Endometrium (tissue), 2 donors: ENCODE measurements at regions not wholly inside any gene's neighbourhood (a gene's known extent, or its start where the extent isn't known, plus 50 kb on each side); places are given as distances from the start of the nearest gene placed in this dataset.
A peak's percentile ranks its signal among the peaks of the same experiment; 100 is the strongest.

Experiments used
- FAIRE-seq: peaks from 2 replicates; lab custom pipeline; 2012; peaks lifted over from hg19 to GRCh38; lab: Jason Lieb, UNC
- donor health status: control.
- donor health status: control.

DNA sequence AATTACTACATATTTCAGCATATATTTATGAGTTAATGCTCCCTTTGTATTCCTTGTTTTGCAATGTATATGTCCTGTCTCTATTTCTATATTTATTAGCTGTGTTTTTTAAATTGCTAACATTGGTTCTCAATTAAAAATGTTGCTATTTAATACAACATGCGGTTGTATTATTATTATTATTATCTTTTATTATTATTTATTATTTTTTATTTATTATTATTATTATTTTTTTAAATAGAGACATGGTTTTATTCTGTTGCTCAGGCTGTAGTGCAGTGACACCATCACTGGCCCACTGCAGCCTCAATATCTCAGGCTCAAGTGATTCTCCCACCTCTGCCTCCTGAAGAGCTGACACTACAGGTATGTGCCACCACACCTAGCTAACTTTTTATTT is 1005.9 kb upstream of the ADGRL3 start:
- FAIRE-seq, result no peak

DNA sequence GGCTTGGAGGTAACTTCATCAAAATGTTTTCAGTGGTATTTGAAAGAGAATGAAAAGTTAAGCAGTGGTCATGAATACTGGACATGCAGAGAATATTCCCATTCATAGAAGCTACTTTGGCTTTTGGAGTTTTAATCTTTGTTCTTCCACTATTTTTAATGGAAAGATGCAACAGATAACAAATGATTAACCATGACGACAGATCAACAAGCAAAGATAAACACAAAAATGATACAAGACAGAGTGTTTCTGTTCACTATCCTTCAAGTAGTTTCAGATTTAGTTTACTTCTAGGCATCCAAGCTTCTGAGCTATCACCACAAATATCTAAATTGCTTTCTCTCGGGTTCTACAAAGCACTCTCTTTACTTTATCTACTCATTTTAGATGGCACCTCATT is 1004.9 kb upstream of the ADGRL3 start:
- no peak for FAIRE-seq

DNA sequence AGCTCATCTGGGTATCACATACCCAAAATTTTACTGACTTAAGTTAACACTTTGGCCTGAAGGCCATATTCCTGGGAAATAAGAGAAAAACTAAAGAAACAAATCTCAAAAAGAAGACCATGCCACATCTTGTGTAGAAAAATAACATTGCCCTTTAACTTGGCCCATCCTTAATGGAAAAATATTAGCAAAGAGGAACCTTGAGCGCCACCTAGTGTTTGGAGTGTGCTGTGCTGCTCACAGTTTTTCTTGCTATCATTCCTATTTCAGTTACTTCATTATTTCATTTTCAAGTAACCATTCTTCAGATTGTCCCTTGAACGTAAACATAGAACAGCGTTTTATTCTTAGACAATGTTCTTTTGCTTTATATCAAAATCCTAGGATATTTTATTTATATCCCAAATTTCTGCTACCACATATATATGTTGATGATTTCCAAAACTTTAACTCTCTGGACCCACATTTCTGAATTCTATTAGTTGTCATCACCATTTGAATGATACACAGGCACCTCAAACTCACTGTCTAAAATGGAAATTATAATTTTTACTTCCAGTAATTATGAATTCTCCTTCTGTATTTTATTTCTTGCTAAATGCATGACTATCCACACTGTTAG is 999.0 kb upstream of the ADGRL3 start:
- FAIRE-seq, result peak; percentile 82

DNA sequence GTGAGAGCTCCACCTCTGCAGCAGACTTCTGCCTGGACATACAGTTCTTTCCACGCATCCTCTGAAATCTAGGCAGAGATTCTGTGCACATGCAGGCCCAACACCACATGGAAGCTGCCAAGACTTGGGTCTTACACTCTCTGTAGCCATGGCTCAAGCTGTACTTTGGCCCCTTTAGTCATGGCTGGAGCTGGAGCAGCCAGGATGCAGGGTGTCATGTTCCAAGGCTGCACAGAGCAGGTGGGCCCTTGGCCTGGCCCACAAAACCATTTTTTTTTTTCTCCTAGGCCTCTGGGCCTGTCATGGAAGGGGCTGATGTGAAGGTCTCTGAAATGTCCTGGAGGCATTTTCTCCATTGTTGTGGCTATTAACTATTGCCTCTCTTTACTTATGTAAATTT is 990.5 kb upstream of the ADGRL3 start:
- FAIRE-seq, result no peak

DNA sequence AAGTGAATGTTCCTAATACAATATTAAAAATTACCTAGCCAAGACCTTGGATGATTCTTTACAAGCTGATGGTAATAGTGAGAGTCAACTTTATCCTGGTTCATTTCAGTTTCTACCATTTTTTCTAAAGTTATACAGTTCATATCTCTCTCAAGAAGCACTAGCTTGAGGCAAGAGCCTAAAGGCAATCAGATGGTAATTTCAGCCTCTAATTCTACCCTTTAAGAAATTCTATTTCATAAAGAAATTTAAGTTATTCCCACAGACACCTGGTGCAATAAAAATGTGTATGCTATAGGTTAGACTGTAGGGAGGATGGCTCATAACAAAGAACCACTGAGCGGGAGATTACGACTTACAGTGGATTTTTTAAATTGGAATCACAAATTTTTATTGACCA is 984.2 kb upstream of the ADGRL3 start:
- no peak for FAIRE-seq

DNA sequence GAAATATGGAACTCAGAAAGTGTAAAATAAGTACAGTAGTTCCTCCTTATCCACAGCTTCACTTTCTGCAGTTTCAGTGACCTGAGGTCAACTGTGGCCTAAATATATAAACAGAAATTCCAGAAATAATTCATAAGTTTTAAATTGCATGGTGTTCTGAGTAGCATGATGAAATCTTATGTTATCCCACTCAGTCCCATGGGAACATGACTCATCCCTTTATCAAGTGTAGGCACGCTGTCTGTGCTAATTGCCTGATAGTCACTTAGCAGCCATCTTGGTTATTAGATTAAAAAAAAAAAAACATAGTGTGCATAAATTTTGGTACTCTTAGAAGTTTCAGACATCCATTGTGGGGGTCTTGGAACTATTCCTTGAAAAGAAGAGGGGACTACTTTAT is 983.4 kb upstream of the ADGRL3 start:
- no peak for FAIRE-seq

DNA sequence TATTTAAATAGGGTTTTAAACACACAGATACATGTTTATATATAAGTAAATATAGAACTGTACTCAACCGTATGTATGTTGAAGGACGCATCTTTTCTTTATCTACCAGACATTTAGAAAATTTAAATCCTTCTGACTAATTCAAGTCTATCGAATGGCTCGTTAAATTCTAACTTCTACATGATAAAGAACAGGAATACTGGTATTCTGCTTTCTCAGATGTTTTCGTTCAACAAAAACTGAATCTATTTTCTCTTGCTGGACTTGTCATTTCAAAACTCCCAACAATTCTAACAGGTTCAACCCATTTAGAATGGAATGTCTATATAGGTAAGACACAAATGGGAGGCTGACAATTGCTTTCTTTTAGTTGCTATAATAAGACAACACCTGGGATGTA is 978.3 kb upstream of the ADGRL3 start:
- no peak for FAIRE-seq

DNA sequence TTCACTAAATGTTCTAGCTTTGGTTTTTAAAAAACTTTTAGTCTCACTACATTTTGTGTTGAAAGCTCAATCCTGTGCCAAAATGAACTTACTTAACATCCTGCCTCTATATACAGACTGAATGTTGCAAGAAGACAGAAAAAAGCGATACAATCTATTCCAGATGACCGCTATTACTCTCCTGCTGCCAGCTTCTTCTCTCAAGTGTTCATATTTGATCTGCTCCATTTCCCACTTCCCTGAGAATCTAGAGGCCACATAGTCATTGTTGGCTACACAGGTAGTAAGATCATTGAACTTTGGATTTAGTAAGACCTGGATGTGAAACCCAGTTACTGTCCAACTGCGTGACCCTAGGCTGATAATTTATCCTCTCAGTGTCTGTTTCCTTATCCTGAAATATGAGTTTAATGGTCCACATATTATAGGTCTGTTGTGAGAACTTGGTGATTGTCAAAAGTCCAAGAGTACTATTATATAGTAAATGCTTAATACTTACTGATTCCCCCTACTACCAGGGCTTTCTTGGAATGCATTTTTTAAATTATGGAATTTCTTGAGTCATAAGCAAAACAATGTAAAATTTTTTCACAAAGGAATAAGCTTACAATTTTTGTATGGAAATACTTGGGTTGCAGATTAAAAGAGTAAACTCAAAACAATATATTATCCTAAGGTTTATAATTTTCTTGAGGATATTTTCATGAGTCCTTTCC is 976.8 kb upstream of the ADGRL3 start:
- FAIRE-seq, result no peak

DNA sequence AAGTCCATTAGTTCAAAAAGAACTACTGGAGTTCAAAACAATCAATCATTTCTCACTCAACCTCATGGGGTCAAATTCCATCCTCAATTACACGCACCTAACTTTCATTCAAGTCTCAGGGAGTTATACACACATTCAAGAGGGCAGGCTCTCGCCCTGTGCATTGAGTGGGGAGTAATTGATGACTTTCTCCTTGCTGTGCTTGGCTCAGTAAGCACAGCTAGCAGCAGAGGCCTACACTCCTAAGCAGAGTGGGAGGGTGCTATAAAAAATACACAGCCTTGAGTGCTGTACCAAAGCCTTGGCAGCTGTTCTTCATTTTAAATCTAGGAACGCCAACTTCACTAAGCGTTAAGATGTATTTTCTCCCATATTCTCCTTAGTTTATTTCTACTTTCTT is 958.3 kb upstream of the ADGRL3 start:
- no peak for FAIRE-seq

DNA sequence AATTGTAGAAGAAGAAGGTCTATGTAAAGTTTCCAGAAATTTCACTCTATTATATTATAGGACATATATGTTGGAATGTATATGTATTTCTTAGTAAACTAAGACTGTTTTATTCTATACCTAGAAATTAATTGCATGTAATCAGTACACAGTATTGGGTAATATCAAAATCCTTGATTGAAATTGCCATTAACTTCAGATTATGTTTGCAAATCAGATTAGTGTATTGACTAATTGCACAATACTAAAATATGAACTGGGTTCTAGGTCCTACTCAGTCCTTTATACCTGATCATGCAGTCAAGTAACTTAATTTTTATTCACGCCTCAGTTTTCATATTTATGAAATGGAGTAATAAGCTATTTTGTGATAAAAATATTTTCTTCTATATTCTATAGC is 950.3 kb upstream of the ADGRL3 start:
- no peak for FAIRE-seq

DNA sequence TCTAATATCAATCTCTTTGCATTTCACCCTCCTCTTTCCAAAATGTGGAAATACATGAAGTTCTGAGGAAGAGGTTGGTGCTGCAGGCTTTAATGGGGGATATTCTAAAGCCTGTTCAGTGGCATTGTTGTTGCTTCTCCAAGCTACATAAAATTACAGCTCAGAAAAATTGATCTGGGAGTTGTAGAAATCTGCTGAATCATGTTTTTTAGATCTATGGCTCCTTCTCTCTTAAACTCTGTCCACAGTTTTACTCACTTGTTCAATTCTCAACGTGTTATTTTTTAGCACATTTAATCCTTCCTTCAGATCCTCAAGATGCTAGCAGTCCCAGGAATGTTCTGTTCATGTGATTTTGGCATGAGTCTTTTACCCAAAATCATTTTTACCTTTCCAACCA is 949.5 kb upstream of the ADGRL3 start:
- FAIRE-seq, result no peak

DNA sequence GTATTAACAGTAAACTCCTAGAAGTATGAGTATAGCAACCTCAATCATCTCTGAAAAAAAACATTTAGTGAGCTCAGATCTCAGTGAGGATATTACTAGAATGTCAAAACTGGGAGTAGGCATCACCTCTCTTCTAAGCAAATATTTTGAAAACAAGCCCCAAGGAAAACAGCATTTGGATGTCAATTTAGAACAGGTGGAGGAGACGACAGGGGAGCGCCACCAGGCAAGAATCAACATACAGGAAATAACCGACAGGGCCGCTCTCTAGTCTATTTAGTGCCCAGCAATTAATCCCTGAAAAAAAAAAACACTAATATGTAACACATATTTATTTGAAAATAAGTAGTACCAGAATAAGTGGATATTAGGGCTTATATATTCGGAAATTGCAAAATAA is 940.3 kb upstream of the ADGRL3 start:
- FAIRE-seq, result no peak

DNA sequence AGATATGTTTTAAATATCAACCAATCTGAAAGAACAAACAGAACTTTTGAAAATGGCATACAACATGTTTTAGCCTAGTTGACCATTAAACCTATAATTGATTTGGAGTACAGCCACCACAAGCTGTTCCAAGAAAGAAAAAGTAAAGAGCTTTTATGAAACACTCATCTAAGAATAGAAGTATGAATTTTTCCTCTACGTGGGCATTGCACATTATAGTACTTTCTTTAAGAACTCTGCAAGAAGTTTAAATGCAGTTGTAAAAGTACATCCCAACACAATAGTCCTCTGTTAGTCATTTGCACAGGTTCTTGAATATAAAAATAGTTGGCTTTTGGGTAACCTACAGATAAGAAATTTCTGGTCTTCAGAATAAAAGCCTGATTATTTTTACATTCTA is 933.6 kb upstream of the ADGRL3 start:
- FAIRE-seq, result no peak

DNA sequence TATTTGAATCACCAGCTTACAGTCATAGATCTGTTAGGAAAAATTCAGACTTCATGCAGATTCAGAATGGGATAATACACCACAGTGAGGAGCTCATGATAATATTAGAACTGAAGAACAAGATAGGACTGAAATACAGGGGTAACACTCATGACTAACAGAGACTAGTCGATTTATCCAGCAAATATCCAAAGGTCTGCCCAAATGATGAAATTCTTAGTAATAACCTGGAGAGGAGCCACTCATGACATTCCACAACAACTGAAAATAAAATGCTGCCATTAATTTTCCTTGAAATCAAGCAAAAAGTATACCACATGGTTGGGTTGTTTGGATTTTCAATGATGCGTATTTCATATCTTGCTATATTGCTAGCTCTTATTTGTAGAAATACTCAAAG is 903.7 kb upstream of the ADGRL3 start:
- no peak for FAIRE-seq

DNA sequence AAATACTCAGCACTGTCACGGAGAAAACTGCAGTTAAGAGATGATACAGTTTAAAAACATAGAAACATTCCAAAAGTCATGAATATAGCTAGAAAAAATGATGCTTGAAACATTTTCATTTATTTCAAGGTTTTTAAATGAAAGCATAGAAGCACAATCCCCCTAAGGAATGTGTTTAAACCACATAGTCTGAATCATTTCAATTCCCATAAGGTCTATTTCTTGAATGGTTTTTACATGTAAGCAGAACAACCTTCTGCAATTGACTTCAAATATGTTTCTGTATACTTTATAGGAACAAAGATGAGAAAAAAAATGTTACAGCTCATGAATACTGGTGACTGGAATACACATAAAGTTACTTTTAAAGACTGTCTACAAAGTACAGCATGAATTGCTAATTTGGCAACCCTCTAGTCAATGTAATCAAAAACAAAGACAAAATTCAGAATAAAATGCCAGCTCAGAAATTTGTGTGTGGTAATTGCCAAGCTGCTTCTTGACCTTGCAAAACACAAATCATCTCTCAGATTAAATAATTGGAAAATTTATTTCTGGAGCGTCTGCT is 886.4 kb upstream of the ADGRL3 start:
- no peak for FAIRE-seq

DNA sequence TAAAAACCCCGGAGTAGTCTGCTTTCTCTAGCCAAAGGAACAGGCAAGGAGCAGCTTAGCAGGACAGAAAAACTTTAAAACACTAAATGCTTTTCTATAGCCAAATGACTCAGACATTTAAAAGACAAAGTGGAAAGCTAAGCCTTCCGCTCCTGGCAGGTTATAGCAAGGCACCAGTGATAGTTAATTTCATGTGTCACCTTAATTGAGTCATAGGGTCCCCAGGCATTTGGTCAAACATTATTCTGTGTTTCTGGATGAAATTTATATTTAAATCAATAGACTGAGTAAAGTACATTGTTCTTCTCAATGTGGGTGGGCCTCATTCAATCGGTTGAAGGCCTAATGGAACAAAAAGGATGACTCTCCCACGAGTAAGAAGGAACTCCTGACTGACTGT is 885.7 kb upstream of the ADGRL3 start:
- FAIRE-seq, result no peak

DNA sequence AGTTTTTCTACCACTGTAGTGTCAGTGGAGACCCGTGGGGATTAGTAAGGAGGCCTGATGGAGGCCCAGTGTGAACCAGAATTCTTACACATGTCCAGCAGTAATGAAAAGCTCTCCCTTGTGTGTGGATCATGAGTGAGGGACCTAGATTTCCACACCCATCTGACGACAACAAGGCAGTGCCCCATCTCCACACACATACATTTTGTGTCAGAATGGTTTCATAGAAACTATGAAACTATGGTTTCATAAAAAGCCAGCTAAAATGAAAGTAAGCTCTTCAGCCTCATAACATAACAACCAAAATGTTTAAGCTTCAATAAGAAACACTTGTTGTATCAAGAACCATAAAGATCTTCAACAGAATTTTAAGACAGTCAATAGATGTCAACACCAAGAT is 884.5 kb upstream of the ADGRL3 start:
- no peak for FAIRE-seq

DNA sequence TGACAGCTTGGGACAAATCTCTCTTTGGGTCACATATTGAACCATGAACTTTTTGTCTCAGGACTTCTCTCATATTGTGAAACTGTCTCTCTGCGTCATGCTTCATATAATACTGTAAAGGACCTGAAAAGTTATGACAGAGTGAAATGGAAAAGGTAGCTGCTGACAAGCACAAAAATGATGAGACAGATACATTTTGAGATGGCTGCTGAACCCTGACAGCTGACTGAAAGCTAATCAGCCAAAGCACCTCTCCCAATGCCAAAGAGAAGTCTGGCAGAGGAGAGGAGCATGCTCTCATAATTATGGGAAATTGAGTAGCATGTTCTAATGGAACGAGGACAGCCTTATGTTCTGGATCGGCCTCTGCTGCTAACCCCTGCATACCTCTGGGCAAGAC is 873.4 kb upstream of the ADGRL3 start:
- FAIRE-seq, result no peak

DNA sequence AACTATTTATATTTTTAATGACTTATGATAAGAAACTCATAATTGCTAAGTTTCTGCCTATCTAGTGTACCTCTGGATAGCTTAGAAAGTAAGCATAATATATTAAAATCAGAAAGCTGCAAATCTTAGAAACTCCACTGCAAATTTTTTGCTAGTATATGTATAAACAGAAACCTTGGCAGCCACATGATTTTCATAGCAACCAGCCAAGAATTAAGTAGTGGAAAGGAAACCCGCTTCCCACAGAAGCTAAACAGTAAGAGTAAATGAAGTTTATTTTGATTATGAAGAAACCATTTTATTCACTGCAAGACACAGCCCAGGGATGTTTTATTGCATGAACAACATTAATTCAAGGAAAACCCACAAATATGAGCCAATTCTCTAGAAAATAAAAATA is 872.5 kb upstream of the ADGRL3 start:
- no peak for FAIRE-seq

DNA sequence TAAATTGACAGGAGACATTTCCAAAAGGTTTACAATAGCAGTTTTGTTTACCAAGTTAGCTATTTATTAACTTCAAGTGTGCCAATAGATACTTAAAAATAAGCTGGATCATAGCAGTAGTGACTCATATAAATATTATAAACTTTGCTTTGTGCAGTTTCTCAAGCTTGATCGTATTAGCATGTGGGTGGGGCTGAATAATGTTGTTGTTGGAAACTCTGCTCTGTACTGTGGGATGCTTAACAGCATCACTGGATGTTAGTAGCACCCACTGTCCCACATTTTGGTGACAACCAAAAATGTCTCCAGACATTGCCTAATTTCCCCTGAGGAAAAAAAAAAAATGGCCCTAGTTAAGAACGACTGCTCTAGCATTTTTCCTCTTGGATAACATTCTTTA is 855.2 kb upstream of the ADGRL3 start:
- no peak for FAIRE-seq

DNA sequence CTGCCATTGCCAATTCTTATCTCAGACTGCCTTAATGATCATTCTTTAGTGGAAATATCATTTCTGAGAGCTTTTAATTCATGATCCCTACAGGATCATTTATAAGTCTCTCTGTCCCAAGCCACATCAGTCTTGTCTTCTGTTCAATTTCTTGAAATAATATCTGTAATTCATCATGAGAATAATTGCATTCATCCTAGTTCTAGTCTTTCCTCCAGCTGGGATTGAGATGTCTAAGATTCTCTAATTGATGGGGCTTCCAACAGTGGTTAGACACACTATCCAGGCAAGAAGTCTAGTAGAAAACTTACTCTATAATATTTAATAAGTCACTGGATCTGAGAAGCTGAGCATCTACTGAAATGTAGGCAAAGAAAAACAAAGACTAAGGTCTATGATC is 854.7 kb upstream of the ADGRL3 start:
- FAIRE-seq, result no peak

DNA sequence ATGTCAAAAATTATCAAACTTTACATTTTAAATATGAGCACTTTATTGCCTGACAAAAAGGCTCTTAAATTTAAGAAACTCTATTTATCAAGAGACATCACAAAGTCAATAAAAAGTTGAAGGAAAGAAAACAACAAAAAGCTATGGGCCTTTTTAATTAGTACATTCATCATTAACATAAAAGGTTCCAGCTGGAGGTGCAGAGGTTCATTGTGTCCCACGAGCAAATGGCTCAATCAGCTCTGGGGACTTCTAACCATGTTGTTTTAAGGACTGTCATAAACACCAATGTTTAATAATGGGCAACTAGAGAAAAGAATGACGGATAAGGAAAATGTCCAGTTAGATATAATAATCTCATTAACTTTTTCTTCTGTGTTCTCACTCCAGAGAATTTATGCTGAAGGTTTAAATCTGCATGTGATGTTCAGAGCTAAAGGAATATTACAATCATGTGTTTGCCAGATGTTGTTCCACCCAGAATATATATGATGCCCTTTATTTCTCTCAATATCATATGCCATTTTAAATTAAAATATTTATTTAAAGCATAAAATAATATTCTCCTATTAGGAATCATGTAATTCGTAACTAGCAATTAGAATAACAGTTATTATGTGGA is 840.3 kb upstream of the ADGRL3 start:
- peak; percentile 74 for FAIRE-seq

DNA sequence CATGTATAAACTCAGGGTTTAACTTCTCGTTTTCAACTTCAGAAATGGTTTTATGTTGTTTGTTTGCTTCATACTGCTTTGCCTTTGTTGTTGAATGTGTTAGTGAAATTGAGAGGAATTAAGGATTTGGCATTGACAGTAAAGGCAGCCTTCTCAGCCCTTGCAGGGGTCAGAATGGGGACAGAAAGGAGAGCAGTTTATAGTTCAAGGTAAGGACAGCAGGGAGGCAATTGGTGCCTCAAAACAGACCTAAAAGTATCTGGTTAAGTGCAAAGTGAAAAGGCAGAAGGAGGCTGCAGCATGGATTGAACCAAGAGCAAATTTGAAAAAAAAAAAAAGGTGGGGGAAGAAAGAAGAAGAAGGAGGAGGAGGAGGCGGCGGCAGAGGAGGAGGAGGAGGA is 835.0 kb upstream of the ADGRL3 start:
- FAIRE-seq, result no peak

DNA sequence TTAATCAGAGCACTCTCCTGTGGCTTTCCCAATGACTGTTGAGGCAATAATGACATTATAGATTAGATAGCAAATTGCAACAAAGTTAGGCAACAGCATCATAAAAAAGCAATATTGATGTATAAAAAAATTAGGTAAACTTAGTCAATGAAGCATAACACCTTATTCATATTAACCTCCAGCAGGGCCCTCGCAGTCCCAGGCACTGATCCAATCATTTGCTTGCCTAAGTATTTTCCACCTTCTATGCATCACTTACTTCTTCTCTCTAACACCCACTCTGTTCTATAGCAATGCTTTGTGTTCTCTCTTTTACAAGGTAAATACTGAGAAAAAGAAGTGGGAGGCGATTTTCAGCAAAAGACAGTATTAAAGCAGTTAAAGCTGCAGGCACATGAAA is 833.5 kb upstream of the ADGRL3 start:
- FAIRE-seq, result no peak
